HepG2 (cell line): ENCODE measurements at regions not wholly inside any gene's neighbourhood (a gene's known extent, or its start where the extent isn't known, plus 50 kb on each side); places are given as distances from the start of the nearest gene placed in this dataset.

Experiments
- ATAC-seq: fragments of 200-7000 bp; cut with Tn5 transposase; 3 replicates; pipeline ENCODE4 v1.9.1; 2020; ENCODE audit warnings: mild to moderate bottlenecking, moderate library complexity
- BruUV-seq: library from RNA; stranded (reverse); fragments of 400-500 nt; replicated peaks from 2 replicates; lab custom pipeline; 2021; lab: Mats Ljungman, UMichigan
- CTCF ChIA-PET: fragments of 300-600 bp; formaldehyde crosslinking; extraction: SDS; loops from one replicate; lab custom pipeline; 2021; ENCODE audit warnings: low total read pairs, inconsistent platforms, low intra/inter-chr PET ratio; lab: Yijun Ruan, JAX
- POLR2A ChIA-PET: fragments of 350-600 bp; sonication (Branson Sonifier 250); formaldehyde crosslinking; loops from one replicate; lab custom pipeline; 2020; ENCODE audit warnings: antibody characterized with exemption, inconsistent platforms; lab: Yijun Ruan, JAX
- DNase-seq: peaks from one replicate; pipeline ENCODE4 v3.0.0-alpha.2; 2015; ENCODE audit warnings: low spot score
- FAIRE-seq: peaks from 3 replicates; lab custom pipeline; 2011; peaks lifted over from hg19 to GRCh38; lab: Jason Lieb, UNC
- H2AFZ ChIP-seq: one replicate; pipeline ENCODE4 v1.6.1; 2011; ENCODE audit warnings: low read length, inconsistent platforms
- H3K27ac ChIP-seq: fragments of 300-600 bp; 3 replicates; pipeline ENCODE4 v1.8.0; 2011; ENCODE audit warnings: mixed run types, mild to moderate bottlenecking, mixed read lengths, low read length, inconsistent platforms; ENCODE audit not compliant: insufficient read depth; ENCODE audit errors: extremely low read length
- H3K27me3 ChIP-seq, 2 experiments: fragments of 200-600 bp in 1 of 2; 2 replicates in 1 of 2; 3 replicates in 1 of 2; pipeline versions ENCODE4 v1.6.0 to v1.8.0; 2011; ENCODE audit warnings: low read length in 2 of 2, mild to moderate bottlenecking in 2 of 2, moderate library complexity in 2 of 2, inconsistent platforms in 1 of 2; ENCODE audit not compliant: insufficient read depth in 2 of 2, control insufficient read depth in 1 of 2
- H3K36me3 ChIP-seq, 2 experiments: fragments of 200-600 bp in 1 of 2; replicated peaks in 1 of 2; 2 replicates in 1 of 2; 3 replicates in 1 of 2; pipeline versions ENCODE4 v1.5.1 to v1.8.0; 2011; ENCODE audit warnings: low read length in 2 of 2, inconsistent platforms in 1 of 2; ENCODE audit not compliant: insufficient read depth in 2 of 2, control insufficient read depth in 1 of 2
- H3K4me1 ChIP-seq: 2 replicates; pipeline ENCODE4 v1.5.1; 2012; ENCODE audit warnings: low read length, inconsistent platforms; ENCODE audit not compliant: insufficient read depth
- H3K4me2 ChIP-seq: 2 replicates; pipeline ENCODE4 v1.6.0; 2011; ENCODE audit warnings: low read depth, low read length, inconsistent platforms
- H3K4me3 ChIP-seq, 3 experiments: fragments of 200-600 bp in 1 of 3; sonication (generic), shearing (Covaris generic) in 1 of 3; replicated peaks in 1 of 3; 2 replicates each; pipeline ENCODE4 v1.5.1; 2011 to 2016; ENCODE audit warnings: low read length in 3 of 3, inconsistent platforms in 2 of 3, low read depth in 2 of 3, mild to moderate bottlenecking in 2 of 3, control low read depth in 1 of 3, mixed read lengths in 1 of 3; ENCODE audit not compliant: insufficient read depth in 1 of 3
- H3K79me2 ChIP-seq: one replicate; pipeline ENCODE4 v1.6.1; 2011; ENCODE audit warnings: low read length, inconsistent platforms; ENCODE audit not compliant: insufficient read depth
- H3K9ac ChIP-seq: 2 replicates; pipeline ENCODE4 v1.6.0; 2011; ENCODE audit warnings: mild to moderate bottlenecking, low read depth, low read length, inconsistent platforms; ENCODE audit not compliant: insufficient read depth
- H3K9me3 ChIP-seq: 2 replicates; pipeline ENCODE4 v1.5.1; 2012; ENCODE audit warnings: mild to moderate bottlenecking, low read length
- H4K20me1 ChIP-seq: 2 replicates; pipeline ENCODE4 v1.6.0; 2011; ENCODE audit warnings: inconsistent platforms, mild to moderate bottlenecking, low read length, moderate library complexity; ENCODE audit not compliant: insufficient read depth
- ATF7 ChIP-seq, 2 experiments: fragments of 450-650 bp in 1 of 2; sonication (generic) in 1 of 2; formaldehyde crosslinking in 1 of 2; IDR thresholded peaks; 2 replicates each; pipeline versions ENCODE4 v1.4.0 to v1.6.1; 2016 to 2020; ENCODE audit warnings: antibody characterized with exemption in 1 of 2, mild to moderate bottlenecking in 1 of 2, missing genetic modification reagents in 1 of 2
- CREB1 ChIP-seq, 2 experiments: fragments of 450-650 bp in 1 of 2; IDR thresholded peaks; 2 replicates each; pipeline ENCODE4 v1.6.1; 2016 to 2017; ENCODE audit warnings: control low read depth in 1 of 2, mild to moderate bottlenecking in 1 of 2, missing compliant biosample characterization in 1 of 2, missing genetic modification characterization in 1 of 2
- FOXM1 ChIP-seq: sonication (generic); formaldehyde crosslinking; IDR thresholded peaks from 2 replicates; pipeline ENCODE4 v1.5.0; 2020; ENCODE audit warnings: missing genetic modification reagents
- TARDBP ChIP-seq: sonication (generic); formaldehyde crosslinking; IDR thresholded peaks from 2 replicates; pipeline ENCODE4 v1.8.0; 2022; ENCODE audit warnings: mild to moderate bottlenecking, missing genetic modification reagents
- TBX3 ChIP-seq: fragments of 450-650 bp; IDR thresholded peaks from 2 replicates; pipeline ENCODE4 v1.6.1; 2017; ENCODE audit warnings: antibody characterized with exemption, mild to moderate bottlenecking, inconsistent platforms, borderline replicate concordance
- ZKSCAN8 ChIP-seq: IDR thresholded peaks from 2 replicates; pipeline ENCODE4 v1.6.1; 2016; ENCODE audit warnings: borderline replicate concordance, missing genetic modification reagents, missing compliant biosample characterization
- ZNF224 ChIP-seq: sonication (generic); formaldehyde crosslinking; IDR thresholded peaks from 2 replicates; pipeline ENCODE4 v1.5.0; 2020; ENCODE audit warnings: mild to moderate bottlenecking, missing genetic modification reagents
- WGBS: methylation state at CpG from one replicate; pipeline ENCODE4 v1.1.6; 2017; ENCODE audit warnings: low lambda C conversion rate; 5-methylcytosine and 5-hydroxymethylcytosine counted together
- in situ Hi-C: cut with HindIII; loops from 2 replicates; pipeline ENCODE4 v1.10.0; 2017; ENCODE audit warnings: low pct_unique_long_range_greater_than_20kb; ENCODE audit not compliant: extremely low pct_ligation_motif_present
- intact Hi-C: fragments of 100-400 bp; cut with micrococcal nuclease; formaldehyde crosslinking; loops from one replicate; pipeline ENCODE4 v1.10.0; 2022; ENCODE audit not compliant: unreplicated experiment

DNA sequence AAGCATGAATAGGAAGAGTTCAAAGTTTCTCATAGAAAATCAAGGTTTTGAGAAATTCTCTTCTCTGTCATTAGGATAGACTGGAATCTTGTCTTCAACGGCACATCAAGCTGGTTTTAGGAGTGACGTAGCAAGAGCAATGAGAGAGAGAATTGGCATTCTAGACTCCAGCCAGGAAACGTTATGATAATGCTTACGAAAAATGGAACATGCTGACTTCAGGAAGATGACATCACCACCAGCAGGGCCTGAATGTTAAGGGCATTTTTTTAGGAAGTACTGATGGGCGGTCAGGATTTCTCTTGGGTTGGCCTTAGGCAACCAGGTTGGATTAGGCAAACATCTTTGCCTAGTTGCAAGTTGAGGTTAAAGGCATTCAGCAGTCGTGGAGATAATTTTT lies 213.2 kb upstream of the CTBP2 start:
- intact Hi-C loops (no loop called here), in situ Hi-C loops (no loop called here)
- H3K4me3 ChIP-seq = no peak overlapping the region
- H3K9me3 ChIP-seq = no peaks in the 10 kb centered on the region
- H2AFZ ChIP-seq = no peak overlapping the region
- POLR2A ChIA-PET = no interaction called here
- DNase-seq (no peak), ATAC-seq (no peak), FAIRE-seq (no peak)
- TF ChIP-seq CREB1 (IDR thresholded peaks at IDR 0.05) (0 out of 2 replicates have a peak, but pooled peaks have one; percentile 30), CREB1 (CRISPR knock-in tag; IDR thresholded peaks at IDR 0.05) (no peak), ATF7 (IDR thresholded peaks at IDR 0.05) (peak; percentile 67), ATF7 (CRISPR knock-in tag; IDR thresholded peaks at IDR 0.05) (no peak), TARDBP (CRISPR knock-in tag) (no peak)
- H3K27me3 ChIP-seq = peaks cover 0 to 2% of the 10 kb centered on the region in 2 experiments; a peak in 1 of 5 replicates
- CTCF ChIA-PET = no interaction called here
- no peaks in the 10 kb centered on the region for H3K79me2 ChIP-seq
- H3K4me2 ChIP-seq = no peak overlapping the region
- no peaks in the 10 kb centered on the region for H4K20me1 ChIP-seq
- H3K36me3 ChIP-seq = no peaks in the 10 kb centered on the region
- 22% methylated on average over 6 of the region's 6 CpGs for WGBS
- no peaks in the 10 kb centered on the region for H3K4me1 ChIP-seq
- H3K27ac ChIP-seq = no peak overlapping the region
- no TSS peak for BruUV-seq
- H3K9ac ChIP-seq = no peak overlapping the region

DNA sequence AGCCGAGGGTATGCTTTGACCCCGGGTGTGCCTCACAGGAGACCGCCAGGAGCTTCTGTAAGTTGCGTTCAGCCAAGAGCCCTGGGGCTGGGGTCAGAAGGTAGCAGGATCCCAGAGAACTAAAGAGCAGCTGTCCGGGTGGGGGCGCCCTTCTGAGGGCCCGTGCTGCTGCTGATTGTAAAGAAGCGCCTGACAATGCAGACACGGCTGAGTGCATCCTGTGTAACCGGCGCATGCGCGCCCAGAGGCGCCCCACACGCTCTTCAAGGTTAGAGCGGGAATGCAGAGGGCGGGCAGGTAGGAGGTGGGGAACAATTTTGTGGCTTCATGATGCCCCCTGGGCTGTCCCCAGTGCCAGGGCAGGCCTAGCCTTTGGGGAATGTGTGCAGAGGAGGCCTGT lies 210.2 kb upstream of the CTBP2 start:
- FAIRE-seq (no peak), DNase-seq (no peak), ATAC-seq (no peak)
- H3K27ac ChIP-seq = no peak overlapping the region
- H3K36me3 ChIP-seq = no peaks in the 10 kb centered on the region
- H3K4me1 ChIP-seq = no peaks in the 10 kb centered on the region
- TF ChIP-seq ZKSCAN8 = no peak
- TF ChIP-seq ZNF224 (CRISPR knock-in tag) = no peak
- no peak for TF ChIP-seq TBX3
- TF ChIP-seq FOXM1 (CRISPR knock-in tag) = no peak
- H3K27me3 ChIP-seq = peaks cover 0 to 2% of the 10 kb centered on the region in 2 experiments; a peak in 1 of 5 replicates
- in situ Hi-C loops = no loop called here
- ChIA-PET POLR2A (no interaction called here), CTCF (no interaction called here)
- no peaks in the 10 kb centered on the region for H3K79me2 ChIP-seq
- no TSS peak for BruUV-seq
- H3K9ac ChIP-seq = no peak overlapping the region
- H3K9me3 ChIP-seq = no peaks in the 10 kb centered on the region
- no peak overlapping the region for H3K4me2 ChIP-seq
- no peak overlapping the region for H2AFZ ChIP-seq
- WGBS = 29% methylated on average over 11 of the region's 17 CpGs
- no peak overlapping the region for H3K4me3 ChIP-seq
- H4K20me1 ChIP-seq = no peaks in the 10 kb centered on the region
- intact Hi-C loops = no loop called here
